H1 (cell line): ENCODE measurements at regions not wholly inside any gene's neighbourhood (a gene's known extent, or its start where the extent isn't known, plus 50 kb on each side); places are given as distances from the start of the nearest gene placed in this dataset.

Source experiments
- CTCF ChIA-PET: fragments of 300-600 bp; sonication (Branson Sonifier 250); formaldehyde crosslinking; loops from one replicate; lab custom pipeline; 2021; ENCODE audit not compliant: partially characterized antibody; lab: Charles Lee
- POLR2A ChIA-PET: fragments of 300-600 bp; sonication (Branson Sonifier 250); formaldehyde crosslinking; loops from one replicate; lab custom pipeline; 2021; ENCODE audit warnings: inconsistent platforms; ENCODE audit not compliant: partially characterized antibody; lab: Charles Lee
- DNase-seq, 2 experiments: peaks; one replicate each; pipeline versions ENCODE4 v3.0.0 to v3.0.0-alpha.2; 2010 to 2022; ENCODE audit warnings: low spot score in 2 of 2, low read depth in 1 of 2, mixed read lengths in 1 of 2
- FAIRE-seq: peaks from 2 replicates; lab custom pipeline; 2011; peaks lifted over from hg19 to GRCh38; lab: Jason Lieb, UNC
- H2AFZ ChIP-seq: 2 replicates; pipeline ENCODE4 v1.8.1; 2012; ENCODE audit warnings: low read length, inconsistent platforms
- H2AK5ac ChIP-seq: 2 replicates; pipeline ENCODE4 v1.6.1; 2013; ENCODE audit warnings: low read depth, low read length
- H2BK120ac ChIP-seq: replicated peaks from 2 replicates; pipeline ENCODE3; 2013; ENCODE audit warnings: low read depth, low read length, inconsistent platforms
- H2BK12ac ChIP-seq: 2 replicates; pipeline ENCODE4 v1.6.1; 2013; ENCODE audit warnings: low read depth, low read length
- H2BK15ac ChIP-seq: 2 replicates; pipeline ENCODE4 v1.6.1; 2013; ENCODE audit warnings: low read length
- H2BK20ac ChIP-seq: 2 replicates; pipeline ENCODE4 v1.6.1; 2013; ENCODE audit warnings: low read length
- H2BK5ac ChIP-seq: 2 replicates; pipeline ENCODE4 v1.6.1; 2013; ENCODE audit warnings: low read depth, low read length
- H3K14ac ChIP-seq: 2 replicates; pipeline ENCODE4 v1.6.1; 2013; ENCODE audit warnings: inconsistent platforms; ENCODE audit not compliant: insufficient read length
- H3K18ac ChIP-seq: 2 replicates; pipeline ENCODE4 v1.6.1; 2013; ENCODE audit warnings: low read length; ENCODE audit errors: extremely low read depth
- H3K23ac ChIP-seq: 2 replicates; pipeline ENCODE4 v1.6.1; 2013; ENCODE audit warnings: inconsistent platforms; ENCODE audit not compliant: insufficient read length
- H3K23me2 ChIP-seq: 2 replicates; pipeline ENCODE4 v1.6.1; 2013; ENCODE audit warnings: low read depth, low read length
- H3K27ac ChIP-seq: 2 replicates; pipeline ENCODE4 v1.6.1; 2011; ENCODE audit warnings: low read depth, low read length, inconsistent platforms
- H3K27me3 ChIP-seq, 4 experiments: replicated peaks in 1 of 4; 1 replicate in 1 of 4; 2 replicates in 3 of 4; pipeline versions ENCODE4 v1.6.1 to v1.8.1; 2011 to 2013; ENCODE audit warnings: low read length in 3 of 4, mild to moderate bottlenecking in 3 of 4, inconsistent platforms in 2 of 4, mixed read lengths in 2 of 4, moderate library complexity in 1 of 4; ENCODE audit not compliant: control insufficient read depth in 3 of 4, insufficient read depth in 3 of 4; ENCODE audit errors: extremely low read depth in 1 of 4
- H3K36me3 ChIP-seq, 4 experiments: 2 replicates each; pipeline versions ENCODE4 v1.6.1 to v1.8.1; 2011 to 2013; ENCODE audit warnings: mild to moderate bottlenecking in 4 of 4, low read length in 3 of 4, moderate library complexity in 2 of 4, control low read depth in 1 of 4, inconsistent platforms in 1 of 4; ENCODE audit not compliant: insufficient read depth in 4 of 4, control insufficient read depth in 2 of 4
- H3K4ac ChIP-seq: replicated peaks from 2 replicates; pipeline ENCODE3; 2013; ENCODE audit warnings: low read length, low read depth, mixed read lengths, inconsistent platforms; ENCODE audit not compliant: insufficient read length
- H3K4me1 ChIP-seq, 4 experiments: replicated peaks in 1 of 4; 1 replicate in 1 of 4; 2 replicates in 3 of 4; pipeline versions ENCODE4 v1.6.1 to v1.8.1; 2011 to 2013; ENCODE audit warnings: low read length in 3 of 4, inconsistent platforms in 2 of 4, mixed read lengths in 1 of 4; ENCODE audit not compliant: insufficient read depth in 4 of 4, control insufficient read depth in 3 of 4
- H3K4me2 ChIP-seq, 2 experiments: 2 replicates each; pipeline versions ENCODE4 v1.6.1 to v1.8.1; 2011 to 2013; ENCODE audit warnings: low read depth in 2 of 2, low read length in 2 of 2, control low read depth in 1 of 2, inconsistent platforms in 1 of 2, mild to moderate bottlenecking in 1 of 2; ENCODE audit not compliant: insufficient read depth in 1 of 2
- H3K4me3 ChIP-seq, 4 experiments: fragments of 200-600, 300-600 bp in 1 of 4; sonication (generic), shearing (Covaris generic), sonication (Bioruptor Twin) in 1 of 4; 2 replicates each; pipeline versions ENCODE4 v1.5.1 to v1.8.1; 2011 to 2016; ENCODE audit warnings: low read length in 4 of 4, low read depth in 3 of 4, control low read depth in 2 of 4, inconsistent platforms in 2 of 4, mild to moderate bottlenecking in 2 of 4, mixed read lengths in 1 of 4, moderate library complexity in 1 of 4; ENCODE audit not compliant: insufficient read depth in 2 of 4; ENCODE audit errors: extremely low read depth in 1 of 4
- H3K56ac ChIP-seq: replicated peaks from 2 replicates; pipeline ENCODE3; 2013; ENCODE audit warnings: low read depth, mild to moderate bottlenecking, mixed read lengths, low read length, inconsistent platforms; ENCODE audit not compliant: insufficient read length
- H3K79me1 ChIP-seq: 2 replicates; pipeline ENCODE4 v1.6.1; 2013; ENCODE audit warnings: low read depth, low read length, control low read depth
- H3K79me2 ChIP-seq, 2 experiments: 2 replicates each; pipeline versions ENCODE4 v1.6.1 to v1.8.1; 2012 to 2013; ENCODE audit warnings: low read length in 2 of 2, mild to moderate bottlenecking in 2 of 2, inconsistent platforms in 1 of 2; ENCODE audit not compliant: insufficient read depth in 2 of 2, control insufficient read depth in 1 of 2
- H3K9ac ChIP-seq, 4 experiments: replicated peaks in 1 of 4; 1 replicate in 1 of 4; 2 replicates in 3 of 4; pipeline versions ENCODE4 v1.6.1 to v1.8.1; 2011 to 2013; ENCODE audit warnings: low read depth in 3 of 4, low read length in 3 of 4, control low read depth in 2 of 4, mild to moderate bottlenecking in 2 of 4, moderate library complexity in 2 of 4, inconsistent platforms in 1 of 4; ENCODE audit errors: extremely low read depth in 1 of 4
- H3K9me3 ChIP-seq, 2 experiments: 2 replicates each; pipeline versions ENCODE4 v1.6.1 to v1.8.1; 2012 to 2013; ENCODE audit warnings: mild to moderate bottlenecking in 2 of 2, moderate library complexity in 2 of 2, control low read depth in 1 of 2, inconsistent platforms in 1 of 2, low read depth in 1 of 2, low read length in 1 of 2, mixed read lengths in 1 of 2; ENCODE audit not compliant: insufficient read depth in 2 of 2
- H4K20me1 ChIP-seq, 2 experiments: replicated peaks in 1 of 2; 2 replicates each; pipeline versions ENCODE3 to v1.8.1; 2011 to 2013; ENCODE audit warnings: inconsistent platforms in 2 of 2, low read length in 2 of 2, mild to moderate bottlenecking in 1 of 2; ENCODE audit not compliant: insufficient read depth in 2 of 2, control insufficient read depth in 1 of 2
- H4K5ac ChIP-seq: 2 replicates; pipeline ENCODE4 v1.6.1; 2013; ENCODE audit warnings: low read length, low read depth, mixed read lengths, inconsistent platforms; ENCODE audit not compliant: insufficient read length
- H4K8ac ChIP-seq: 2 replicates; pipeline ENCODE4 v1.8.0; 2013; ENCODE audit warnings: mild to moderate bottlenecking, moderate library complexity, low read length, inconsistent platforms; ENCODE audit not compliant: insufficient read depth; ENCODE audit errors: extremely low read depth
- H4K91ac ChIP-seq: replicated peaks from 2 replicates; pipeline ENCODE3; 2013; ENCODE audit warnings: low read length, mixed read lengths, inconsistent platforms; ENCODE audit not compliant: insufficient read length
- ATF3 ChIP-seq: IDR thresholded peaks from 2 replicates; pipeline ENCODE4 v1.6.1; 2011; ENCODE audit warnings: low read depth, mild to moderate bottlenecking, low read length; ENCODE audit not compliant: insufficient read depth
- BACH1 ChIP-seq: IDR thresholded peaks from 2 replicates; pipeline ENCODE4 v1.6.1; 2012; ENCODE audit warnings: low read length, improper control_type of control experiment
- BRCA1 ChIP-seq: IDR thresholded peaks from 2 replicates; pipeline ENCODE4 v1.6.1; 2012; ENCODE audit warnings: low read depth, low read length, improper control_type of control experiment
- CBX8 ChIP-seq: fragments of 300-800, 300-1000 bp; sonication (generic); IDR thresholded peaks from 2 replicates; pipeline ENCODE4 v1.7.1; 2016; ENCODE audit warnings: low read depth, low read length, borderline replicate concordance
- CEBPB ChIP-seq: IDR thresholded peaks from 2 replicates; pipeline ENCODE4 v1.6.1; 2012; ENCODE audit warnings: low read depth, low read length
- CTBP2 ChIP-seq: IDR thresholded peaks from 2 replicates; pipeline ENCODE4 v1.7.0; 2011; ENCODE audit warnings: borderline replicate concordance, mild to moderate bottlenecking, moderate library complexity, mixed read lengths, low read length; ENCODE audit not compliant: insufficient read depth, insufficient read length
- JUN ChIP-seq: IDR thresholded peaks from 2 replicates; pipeline ENCODE4 v1.6.1; 2011; ENCODE audit warnings: low read depth, mild to moderate bottlenecking, improper control_type of control experiment, low read length
- MAFK ChIP-seq: IDR thresholded peaks from 2 replicates; pipeline ENCODE4 v1.6.1; 2012; ENCODE audit warnings: low read depth, mild to moderate bottlenecking, improper control_type of control experiment, low read length
- POU5F1 ChIP-seq: IDR thresholded peaks from 2 replicates; pipeline ENCODE4 v1.6.1; 2011; ENCODE audit warnings: low read depth, mild to moderate bottlenecking, low read length, moderate library complexity
- RBBP5 ChIP-seq: IDR thresholded peaks from 2 replicates; pipeline ENCODE4 v1.7.1; 2012; ENCODE audit warnings: low read depth, mild to moderate bottlenecking, inconsistent platforms, low read length, moderate library complexity, borderline replicate concordance
- SAP30 ChIP-seq: fragments of 300-600 bp; sonication (generic); IDR thresholded peaks from 2 replicates; pipeline ENCODE4 v1.7.1; 2012; ENCODE audit warnings: low read length, moderate library complexity, mild to moderate bottlenecking, inconsistent platforms; ENCODE audit not compliant: insufficient read depth, insufficient replicate concordance
- WGBS, 2 experiments: shearing (Covaris generic) in 1 of 2; methylation state at CpG; one replicate each; pipeline versions ENCODE4 v1.1.6 to v1.1.7; 2013 to 2015; ENCODE audit warnings: low lambda C conversion rate in 2 of 2, mixed read lengths in 2 of 2, inconsistent platforms in 1 of 2, low coverage in 1 of 2, missing lambda C conversion rate in 1 of 2; ENCODE audit not compliant: insufficient replicate concordance in 2 of 2, insufficient coverage in 1 of 2, insufficient read length in 1 of 2; ENCODE audit errors: extremely low coverage in 1 of 2, missing lambda C conversion rate in 1 of 2; 5-methylcytosine and 5-hydroxymethylcytosine counted together

GRCh38 chr13:58682616-58683015 lies 1051.1 kb downstream of the PCDH17 start:
- Histone ChIP-seq H2AK5ac (no peak overlapping the region), H4K20me1 (no peaks in the 10 kb centered on the region), H2BK120ac (no peak overlapping the region), H3K4me3 (no peak overlapping the region), H3K23me2 (no peaks in the 10 kb centered on the region), H2BK12ac (no peak overlapping the region), H4K8ac (no peak overlapping the region), H3K4me2 (no peak overlapping the region), H3K56ac (no peak overlapping the region), H2AFZ (no peak overlapping the region), H3K4ac (no peak overlapping the region), H3K36me3 (no peaks in the 10 kb centered on the region), H4K91ac (no peak overlapping the region), H2BK20ac (no peak overlapping the region), H3K79me1 (no peaks in the 10 kb centered on the region), H3K27me3 (no peaks in the 10 kb centered on the region), H3K9me3 (peaks cover 6 to 7% of the 10 kb centered on the region in 2 experiments), H3K14ac (no peak overlapping the region), H3K18ac (no peak overlapping the region), H4K5ac (no peak overlapping the region), H3K27ac (no peak overlapping the region), H3K9ac (no peak overlapping the region), H2BK15ac (no peak overlapping the region), H2BK5ac (no peak overlapping the region), H3K23ac (no peak overlapping the region), H3K79me2 (no peaks in the 10 kb centered on the region), H3K4me1 (no peaks in the 10 kb centered on the region)
- no peak for DNase-seq
- POLR2A ChIA-PET: no interaction called here
- WGBS, 2 experiments: 91% methylated on average over 4 of the region's 4 CpGs; no CpG with 5 or more reads in 1 of the 2 experiments
- FAIRE-seq: no peak
- CTCF ChIA-PET: interaction anchor here (0.7 kb wide), 1 partner anchor 496 kb away, joined by 3 read pairs; no protein-coding TSS in a partner anchor
- TF ChIP-seq CTBP2 (no peak), CBX8 (no peak), JUN (no peak), SAP30 (no peak), BACH1 (no peak), CEBPB (no peak), POU5F1 (no peak), ATF3 (no peak), MAFK (no peak), BRCA1 (no peak), RBBP5 (no peak)
